WTC11 (cell line): ENCODE measurements at regions not wholly inside any gene's neighbourhood (a gene's known extent, or its start where the extent isn't known, plus 50 kb on each side); places are given as distances from the start of the nearest gene placed in this dataset.

Experiments
- AFF4 ChIP-seq: sonication (generic); formaldehyde crosslinking; IDR thresholded peaks from 2 replicates; pipeline ENCODE4 v1.8.1; 2023; ENCODE audit warnings: mild to moderate bottlenecking, missing genetic modification reagents, borderline replicate concordance
- CTCF ChIP-seq: fragments of 200-600 bp; IDR thresholded peaks from 2 replicates; pipeline ENCODE4 v1.8.0; 2022; ENCODE audit warnings: antibody characterized with exemption
- ELF4 ChIP-seq: sonication (generic); formaldehyde crosslinking; IDR thresholded peaks from 2 replicates; pipeline ENCODE4 v1.8.1; 2022; ENCODE audit warnings: low read depth, mild to moderate bottlenecking, moderate library complexity, missing genetic modification reagents
- ESRRA ChIP-seq: sonication (generic); formaldehyde crosslinking; IDR thresholded peaks from 2 replicates; pipeline ENCODE4 v1.8.1; 2022; ENCODE audit warnings: mild to moderate bottlenecking, missing genetic modification reagents, borderline replicate concordance
- FOXJ3 ChIP-seq: sonication (generic); formaldehyde crosslinking; IDR thresholded peaks from 2 replicates; pipeline ENCODE4 v1.9.0; 2021; ENCODE audit warnings: missing genetic modification reagents, mild to moderate bottlenecking, borderline replicate concordance
- NFE2L1 ChIP-seq: sonication (generic); formaldehyde crosslinking; IDR thresholded peaks from 2 replicates; pipeline ENCODE4 v1.8.1; 2023; ENCODE audit warnings: missing genetic modification reagents
- NR1H2 ChIP-seq: sonication (generic); formaldehyde crosslinking; IDR thresholded peaks from 2 replicates; pipeline ENCODE4 v1.9.0; 2021; ENCODE audit warnings: mild to moderate bottlenecking, moderate library complexity, missing genetic modification reagents
- NR3C1 ChIP-seq: sonication (generic); formaldehyde crosslinking; conservative IDR thresholded peaks from 2 replicates; pipeline ENCODE4 v1.8.1; 2023; ENCODE audit warnings: low read depth, mild to moderate bottlenecking, missing genetic modification reagents
- SP1 ChIP-seq: sonication (generic); formaldehyde crosslinking; conservative IDR thresholded peaks from 2 replicates; pipeline ENCODE4 v1.8.1; 2022; ENCODE audit warnings: missing genetic modification reagents
- USF2 ChIP-seq: sonication (generic); formaldehyde crosslinking; IDR thresholded peaks from 2 replicates; pipeline ENCODE4 v1.8.1; 2023; ENCODE audit warnings: mild to moderate bottlenecking, missing genetic modification reagents, moderate library complexity
- ZNF121 ChIP-seq: sonication (generic); formaldehyde crosslinking; IDR thresholded peaks from 2 replicates; pipeline ENCODE4 v1.8.0; 2023; ENCODE audit warnings: missing genetic modification reagents
- ZNF317 ChIP-seq: sonication (generic); formaldehyde crosslinking; IDR thresholded peaks from 2 replicates; pipeline ENCODE4 v1.8.1; 2023; ENCODE audit warnings: low read depth, mild to moderate bottlenecking, moderate library complexity, missing genetic modification reagents, borderline replicate concordance
- TF ChIP-seq, protein P1 (sequence below): sonication (generic); formaldehyde crosslinking; IDR thresholded peaks from 2 replicates; pipeline ENCODE4 v1.8.1; 2022; ENCODE audit warnings: low read depth, missing genetic modification reagents, borderline replicate concordance

DNA sequence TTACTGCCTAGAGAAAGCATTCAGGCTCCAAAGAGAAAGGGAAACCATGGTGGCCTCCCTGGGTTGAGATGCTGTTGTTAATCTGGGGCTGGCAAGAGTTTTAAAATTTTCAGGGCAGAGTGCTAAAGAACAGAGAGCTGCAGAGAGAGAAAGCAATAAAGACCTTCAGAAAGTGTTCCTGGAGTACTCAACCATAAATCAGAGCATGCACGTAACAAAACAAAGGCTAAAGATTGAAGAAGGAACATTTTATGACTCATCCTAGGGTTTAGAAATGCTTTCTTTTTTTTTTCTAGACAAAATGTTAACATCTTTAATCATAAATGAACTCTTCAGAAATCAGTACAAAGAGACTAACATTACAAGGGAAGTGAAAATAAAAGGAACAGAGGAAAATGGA lies 562.3 kb upstream of the NDST4 start:
- TF ChIP-seq ZNF317 (CRISPR knock-in tag) (no peak), CTCF (no peak), USF2 (CRISPR knock-in tag) (no peak), NR3C1 (CRISPR knock-in tag) (no peak), AFF4 (CRISPR knock-in tag) (no peak), NFE2L1 (CRISPR knock-in tag) (no peak), SP1 (CRISPR knock-in tag) (no peak), ELF4 (CRISPR knock-in tag) (no peak), FOXJ3 (CRISPR knock-in tag) (no peak), ZNF121 (CRISPR knock-in tag) (no peak), NR1H2 (CRISPR knock-in tag) (no peak), ESRRA (CRISPR knock-in tag) (no peak)
- TF ChIP-seq, protein P1, sequence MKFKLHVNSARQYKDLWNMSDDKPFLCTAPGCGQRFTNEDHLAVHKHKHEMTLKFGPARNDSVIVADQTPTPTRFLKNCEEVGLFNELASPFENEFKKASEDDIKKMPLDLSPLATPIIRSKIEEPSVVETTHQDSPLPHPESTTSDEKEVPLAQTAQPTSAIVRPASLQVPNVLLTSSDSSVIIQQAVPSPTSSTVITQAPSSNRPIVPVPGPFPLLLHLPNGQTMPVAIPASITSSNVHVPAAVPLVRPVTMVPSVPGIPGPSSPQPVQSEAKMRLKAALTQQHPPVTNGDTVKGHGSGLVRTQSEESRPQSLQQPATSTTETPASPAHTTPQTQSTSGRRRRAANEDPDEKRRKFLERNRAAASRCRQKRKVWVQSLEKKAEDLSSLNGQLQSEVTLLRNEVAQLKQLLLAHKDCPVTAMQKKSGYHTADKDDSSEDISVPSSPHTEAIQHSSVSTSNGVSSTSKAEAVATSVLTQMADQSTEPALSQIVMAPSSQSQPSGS (CRISPR knock-in tag): no peak
